ENCODE measurements at regions not wholly inside any gene's neighbourhood (a gene's known extent, or its start where the extent isn't known, plus 50 kb on each side); places are given as distances from the start of the nearest gene placed in this dataset.

GRCh38 chr5:4422247-4422646, 717.9 kb upstream of the ADAMTS16 start:
- TF ChIP-seq, protein P1, sequence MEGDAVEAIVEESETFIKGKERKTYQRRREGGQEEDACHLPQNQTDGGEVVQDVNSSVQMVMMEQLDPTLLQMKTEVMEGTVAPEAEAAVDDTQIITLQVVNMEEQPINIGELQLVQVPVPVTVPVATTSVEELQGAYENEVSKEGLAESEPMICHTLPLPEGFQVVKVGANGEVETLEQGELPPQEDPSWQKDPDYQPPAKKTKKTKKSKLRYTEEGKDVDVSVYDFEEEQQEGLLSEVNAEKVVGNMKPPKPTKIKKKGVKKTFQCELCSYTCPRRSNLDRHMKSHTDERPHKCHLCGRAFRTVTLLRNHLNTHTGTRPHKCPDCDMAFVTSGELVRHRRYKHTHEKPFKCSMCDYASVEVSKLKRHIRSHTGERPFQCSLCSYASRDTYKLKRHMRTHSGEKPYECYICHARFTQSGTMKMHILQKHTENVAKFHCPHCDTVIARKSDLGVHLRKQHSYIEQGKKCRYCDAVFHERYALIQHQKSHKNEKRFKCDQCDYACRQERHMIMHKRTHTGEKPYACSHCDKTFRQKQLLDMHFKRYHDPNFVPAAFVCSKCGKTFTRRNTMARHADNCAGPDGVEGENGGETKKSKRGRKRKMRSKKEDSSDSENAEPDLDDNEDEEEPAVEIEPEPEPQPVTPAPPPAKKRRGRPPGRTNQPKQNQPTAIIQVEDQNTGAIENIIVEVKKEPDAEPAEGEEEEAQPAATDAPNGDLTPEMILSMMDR (IDR thresholded peaks at IDR 0.05): no peak
- TF ChIP-seq POLR2AphosphoS5 (IDR thresholded peaks at IDR 0.05): no peak
- TF ChIP-seq POLR2A (IDR thresholded peaks at IDR 0.05): no peak
- TF ChIP-seq EP300 (IDR thresholded peaks at IDR 0.05): no peak
